ENCODE measurements at regions not wholly inside any gene's neighbourhood (a gene's known extent, or its start where the extent isn't known, plus 50 kb on each side); places are given as distances from the start of the nearest gene placed in this dataset.

- no peaks in the 10 kb centered on the region for H4K20me1 ChIP-seq (ENCODE audit: insufficient read depth)
- no peaks in the 10 kb centered on the region for H3K79me2 ChIP-seq (replicated peaks; ENCODE audit: insufficient read depth, low read length)
- no peak overlapping the region for H3K4me2 ChIP-seq (ENCODE audit: low read length)
- no peak overlapping the region for H3K27ac ChIP-seq (ENCODE audit: low read length)
- H3K4me3 ChIP-seq (ENCODE audit: low read length) = no peak overlapping the region
- H3F3A ChIP-seq (ENCODE audit: insufficient read depth, low read length, poor library complexity, severe bottlenecking) = no peaks in the 10 kb centered on the region
- H2AFZ ChIP-seq (ENCODE audit: low read depth, low read length) = no peak overlapping the region
- no peaks in the 10 kb centered on the region for H3K27me3 ChIP-seq (ENCODE audit: insufficient read depth, low read depth, low read length)
- no peaks in the 10 kb centered on the region for H3K36me3 ChIP-seq (ENCODE audit: insufficient read depth, low read length)
- H3K9ac ChIP-seq (ENCODE audit: low read length) = no peak overlapping the region
- no peak for TF ChIP-seq POLR2AphosphoS5 (IDR thresholded peaks at IDR 0.05)
- no peak for TF ChIP-seq EZH2 (IDR thresholded peaks at IDR 0.05; ENCODE audit: borderline replicate concordance, insufficient read depth, low read length, poor library complexity, severe bottlenecking)
- TF ChIP-seq RAD21 (conservative IDR thresholded peaks at IDR 0.05) = no peak
- TF ChIP-seq SMC3 (conservative IDR thresholded peaks at IDR 0.05; ENCODE audit: poor library complexity) = no peak
- no peak for TF ChIP-seq MXI1 (conservative IDR thresholded peaks at IDR 0.05; ENCODE audit: poor library complexity, severe bottlenecking)
- TF ChIP-seq REST (IDR thresholded peaks at IDR 0.05; ENCODE audit: borderline replicate concordance) = no peak
- no peak for TF ChIP-seq TAF1 (IDR thresholded peaks at IDR 0.05; ENCODE audit: low read depth)
- TF ChIP-seq CTCF (IDR thresholded peaks at IDR 0.05; ENCODE audit: poor library complexity, severe bottlenecking) = no peak
- no peak for TF ChIP-seq EP300 (conservative IDR thresholded peaks at IDR 0.05; ENCODE audit: poor library complexity, severe bottlenecking)
- no peaks in the 10 kb centered on the region for H3K9me2 ChIP-seq (ENCODE audit: insufficient read depth, low read length)
- no peaks in the 10 kb centered on the region for H3K9me3 ChIP-seq (ENCODE audit: low read length)
These were observed 165.6 kb upstream of the GLRA2 start for GRCh38 chrX:14363728-14364127.

GRCh38 chrX:14362721-14363120, 166.6 kb upstream of the GLRA2 start:
- no peak overlapping the region for H3K4me2 ChIP-seq (ENCODE audit: low read length)
- no peaks in the 10 kb centered on the region for H3F3A ChIP-seq (ENCODE audit: insufficient read depth, low read length, poor library complexity, severe bottlenecking)
- no peaks in the 10 kb centered on the region for H3K36me3 ChIP-seq (ENCODE audit: insufficient read depth, low read length)
- no peak overlapping the region for H3K4me3 ChIP-seq (ENCODE audit: low read length)
- H3K79me2 ChIP-seq (replicated peaks; ENCODE audit: insufficient read depth, low read length) = no peaks in the 10 kb centered on the region
- H2AFZ ChIP-seq (ENCODE audit: low read depth, low read length) = no peak overlapping the region
- H3K9me3 ChIP-seq (ENCODE audit: low read length) = no peaks in the 10 kb centered on the region
- H3K27me3 ChIP-seq (ENCODE audit: insufficient read depth, low read depth, low read length) = no peaks in the 10 kb centered on the region
- H3K27ac ChIP-seq (ENCODE audit: low read length) = no peak overlapping the region
- TF ChIP-seq RAD21 (conservative IDR thresholded peaks at IDR 0.05) = no peak
- TF ChIP-seq EZH2 (IDR thresholded peaks at IDR 0.05; ENCODE audit: borderline replicate concordance, insufficient read depth, low read length, poor library complexity, severe bottlenecking) = no peak
- no peak for TF ChIP-seq TAF1 (IDR thresholded peaks at IDR 0.05; ENCODE audit: low read depth)
- no peak for TF ChIP-seq CTCF (IDR thresholded peaks at IDR 0.05; ENCODE audit: poor library complexity, severe bottlenecking)
- TF ChIP-seq REST (IDR thresholded peaks at IDR 0.05; ENCODE audit: borderline replicate concordance) = no peak
- TF ChIP-seq SMC3 (conservative IDR thresholded peaks at IDR 0.05; ENCODE audit: poor library complexity) = no peak
- TF ChIP-seq EP300 (conservative IDR thresholded peaks at IDR 0.05; ENCODE audit: poor library complexity, severe bottlenecking) = no peak
- no peak for TF ChIP-seq MXI1 (conservative IDR thresholded peaks at IDR 0.05; ENCODE audit: poor library complexity, severe bottlenecking)
- no peak for TF ChIP-seq POLR2AphosphoS5 (IDR thresholded peaks at IDR 0.05)
- no peaks in the 10 kb centered on the region for H3K9me2 ChIP-seq (ENCODE audit: insufficient read depth, low read length)
- no peaks in the 10 kb centered on the region for H4K20me1 ChIP-seq (ENCODE audit: insufficient read depth)
- no peak overlapping the region for H3K9ac ChIP-seq (ENCODE audit: low read length)
